OCI-LY7 (cell line): ENCODE measurements at regions not wholly inside any gene's neighbourhood (a gene's known extent, or its start where the extent isn't known, plus 50 kb on each side); places are given as distances from the start of the nearest gene placed in this dataset.

Experiments used
- EZH2phosphoT487 ChIP-seq: fragments of 200-600 bp; sonication (generic); IDR thresholded peaks from 2 replicates; pipeline ENCODE4 v1.6.1; 2018; ENCODE audit warnings: low read depth, borderline replicate concordance, mild to moderate bottlenecking, mixed run types, antibody characterized with exemption, low read length, moderate library complexity, mixed read lengths
- TF ChIP-seq, protein P1 (sequence below): fragments of 200-600 bp; sonication (generic); conservative IDR thresholded peaks from 2 replicates; pipeline ENCODE4 v1.5.1; 2014; ENCODE audit warnings: mild to moderate bottlenecking, antibody characterized with exemption, low read length, moderate library complexity, mixed read lengths

DNA sequence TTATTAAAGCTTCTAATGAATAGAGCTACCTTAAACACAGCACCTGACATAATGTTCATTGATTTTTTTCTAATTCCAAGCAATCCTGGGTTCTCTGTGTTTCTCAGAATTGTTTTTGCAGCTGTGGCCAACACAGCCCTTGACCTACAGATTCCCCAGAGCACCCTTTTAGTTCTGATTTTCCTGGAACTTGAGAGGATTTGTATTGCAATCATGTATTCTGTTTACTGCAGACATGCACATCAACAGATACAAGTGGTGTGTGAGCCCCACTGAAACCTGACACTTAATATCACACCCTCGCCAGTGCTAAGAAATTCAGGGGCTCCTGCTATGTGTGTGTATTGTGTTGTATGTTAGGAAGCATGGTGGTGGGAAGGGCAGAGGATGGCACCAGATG lies 344.2 kb upstream of the POM121L12 start:
- TF ChIP-seq, protein P1, sequence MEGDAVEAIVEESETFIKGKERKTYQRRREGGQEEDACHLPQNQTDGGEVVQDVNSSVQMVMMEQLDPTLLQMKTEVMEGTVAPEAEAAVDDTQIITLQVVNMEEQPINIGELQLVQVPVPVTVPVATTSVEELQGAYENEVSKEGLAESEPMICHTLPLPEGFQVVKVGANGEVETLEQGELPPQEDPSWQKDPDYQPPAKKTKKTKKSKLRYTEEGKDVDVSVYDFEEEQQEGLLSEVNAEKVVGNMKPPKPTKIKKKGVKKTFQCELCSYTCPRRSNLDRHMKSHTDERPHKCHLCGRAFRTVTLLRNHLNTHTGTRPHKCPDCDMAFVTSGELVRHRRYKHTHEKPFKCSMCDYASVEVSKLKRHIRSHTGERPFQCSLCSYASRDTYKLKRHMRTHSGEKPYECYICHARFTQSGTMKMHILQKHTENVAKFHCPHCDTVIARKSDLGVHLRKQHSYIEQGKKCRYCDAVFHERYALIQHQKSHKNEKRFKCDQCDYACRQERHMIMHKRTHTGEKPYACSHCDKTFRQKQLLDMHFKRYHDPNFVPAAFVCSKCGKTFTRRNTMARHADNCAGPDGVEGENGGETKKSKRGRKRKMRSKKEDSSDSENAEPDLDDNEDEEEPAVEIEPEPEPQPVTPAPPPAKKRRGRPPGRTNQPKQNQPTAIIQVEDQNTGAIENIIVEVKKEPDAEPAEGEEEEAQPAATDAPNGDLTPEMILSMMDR, result no peak
- no peak for TF ChIP-seq EZH2phosphoT487
